HG03342 (cell line): ENCODE measurements at regions not wholly inside any gene's neighbourhood (a gene's known extent, or its start where the extent isn't known, plus 50 kb on each side); places are given as distances from the start of the nearest gene placed in this dataset.

Source experiments
- ATAC-seq: cut with Tn5 transposase; IDR thresholded peaks from one replicate; pipeline ENCODE4 v1.9.1; 2021; ENCODE audit warnings: mild to moderate bottlenecking, moderate library complexity; ENCODE audit not compliant: unreplicated experiment

DNA sequence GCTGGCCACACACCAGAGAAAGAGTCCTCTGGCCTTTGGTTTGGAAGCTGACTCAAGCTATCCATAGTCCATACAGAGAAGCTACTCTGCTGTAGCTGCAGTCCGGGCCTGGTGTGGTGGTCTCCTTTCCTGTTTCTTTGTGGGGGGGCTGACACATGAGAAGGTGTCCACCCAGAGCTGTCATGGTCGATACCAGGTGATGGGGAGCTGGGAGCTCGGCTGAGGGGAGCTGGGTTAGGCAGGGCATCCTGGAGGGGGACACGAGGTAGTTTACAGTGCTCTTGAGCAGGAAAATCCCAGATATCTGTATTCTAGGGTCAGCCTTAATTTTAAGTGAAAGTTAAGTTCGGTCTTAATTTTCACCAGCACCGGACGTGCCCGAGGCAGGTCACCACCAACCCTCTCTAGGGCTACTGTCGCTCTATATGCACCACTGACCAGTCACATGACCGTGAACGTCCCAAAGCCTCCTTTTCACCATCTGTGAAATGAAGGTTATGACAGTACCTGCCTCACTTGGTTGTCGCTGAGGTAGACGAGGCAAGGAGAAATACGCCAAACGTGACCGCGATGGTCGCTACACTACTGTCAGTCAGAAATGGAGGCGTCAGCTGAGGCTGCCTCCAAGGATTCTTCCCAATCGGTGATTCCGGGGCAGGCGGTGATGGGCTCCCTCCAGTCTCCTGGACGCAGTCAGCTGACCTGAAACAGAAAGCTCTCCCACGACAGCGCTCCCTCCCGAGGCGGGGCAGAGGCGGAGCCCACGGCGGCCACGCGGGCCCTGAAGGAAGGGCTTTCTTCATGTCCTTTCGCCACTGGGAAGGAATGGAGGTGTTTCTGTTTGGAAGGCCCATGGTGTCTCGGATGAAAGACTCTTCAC is 69.4 kb upstream of the SHH start:
- no peak for ATAC-seq

GRCh38 chr7:155880721-155881120 is 68.5 kb upstream of the SHH start:
- ATAC-seq = no peak

DNA sequence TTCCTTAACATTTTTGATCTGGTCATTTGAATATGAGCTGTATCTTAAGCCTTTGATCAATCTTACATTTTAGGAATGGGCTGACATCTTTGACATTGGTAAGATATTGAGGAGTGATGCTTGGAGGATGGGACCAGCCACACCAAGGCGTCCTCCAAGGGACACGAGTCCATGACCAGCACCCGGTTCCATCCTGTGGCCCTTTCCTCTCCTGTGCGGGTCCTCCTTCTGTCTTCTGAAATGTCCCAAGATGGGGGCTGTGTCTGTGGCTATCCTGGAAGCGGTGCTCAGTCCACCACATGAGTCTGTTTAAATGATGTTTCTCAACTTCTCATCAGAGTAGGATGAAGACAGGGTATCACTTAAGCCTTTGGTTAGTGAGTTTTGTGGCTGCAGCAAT is 67.3 kb upstream of the SHH start:
- no peak for ATAC-seq

GRCh38 chr7:155878674-155879073 is 66.4 kb upstream of the SHH start:
- no peak for ATAC-seq

GRCh38 chr7:155878250-155878649 is 66.0 kb upstream of the SHH start:
- ATAC-seq = no peak

GRCh38 chr7:155877167-155877566 is 64.9 kb upstream of the SHH start:
- ATAC-seq = no peak

GRCh38 chr7:155874411-155874810 is 62.1 kb upstream of the SHH start:
- no peak for ATAC-seq

DNA sequence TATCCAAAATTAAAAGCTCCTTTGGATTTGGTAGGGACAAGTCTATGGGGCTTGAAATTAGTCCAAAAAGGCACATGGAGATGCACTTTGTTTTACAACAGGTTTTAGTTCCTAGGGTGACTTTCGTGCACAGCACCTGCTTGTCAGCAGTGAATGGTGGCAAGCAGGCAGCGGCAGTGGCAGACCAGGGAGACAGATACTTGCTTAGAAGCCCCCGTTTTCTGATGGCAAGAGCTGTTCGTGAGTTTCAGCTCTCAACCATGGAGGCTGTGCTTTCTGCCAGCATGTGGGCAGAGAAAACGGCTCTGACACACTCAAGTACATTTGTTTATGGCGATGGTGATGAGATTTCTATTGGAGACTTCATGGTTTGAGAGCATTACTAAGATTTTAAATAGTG is 61.7 kb upstream of the SHH start:
- ATAC-seq = no peak

GRCh38 chr7:155872678-155873369 is 60.6 kb upstream of the SHH start:
- ATAC-seq = no peak

DNA sequence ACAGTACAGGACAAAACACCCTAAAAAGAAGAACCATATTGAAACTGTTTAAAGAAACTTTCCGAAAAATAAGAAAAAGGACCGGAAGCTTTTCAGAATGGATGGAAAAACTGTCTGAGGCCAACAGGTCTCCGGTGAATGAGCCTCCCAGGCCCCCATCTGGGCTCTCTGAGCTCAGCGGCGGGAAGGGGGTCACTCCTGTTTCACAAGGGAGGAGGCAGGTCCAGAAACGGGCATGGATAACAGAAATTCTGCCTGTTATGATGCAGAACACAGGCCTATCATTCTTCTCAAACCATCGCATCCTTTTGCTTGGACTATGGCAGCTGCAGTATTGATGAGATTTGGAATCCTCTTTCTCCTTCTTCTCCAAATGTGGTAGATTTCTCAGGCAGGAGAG is 58.9 kb upstream of the SHH start:
- no peak for ATAC-seq

GRCh38 chr7:155870334-155871180 is 58.3 kb upstream of the SHH start:
- no peak for ATAC-seq

GRCh38 chr7:155869784-155870076 is 57.5 kb upstream of the SHH start:
- ATAC-seq = no peak

DNA sequence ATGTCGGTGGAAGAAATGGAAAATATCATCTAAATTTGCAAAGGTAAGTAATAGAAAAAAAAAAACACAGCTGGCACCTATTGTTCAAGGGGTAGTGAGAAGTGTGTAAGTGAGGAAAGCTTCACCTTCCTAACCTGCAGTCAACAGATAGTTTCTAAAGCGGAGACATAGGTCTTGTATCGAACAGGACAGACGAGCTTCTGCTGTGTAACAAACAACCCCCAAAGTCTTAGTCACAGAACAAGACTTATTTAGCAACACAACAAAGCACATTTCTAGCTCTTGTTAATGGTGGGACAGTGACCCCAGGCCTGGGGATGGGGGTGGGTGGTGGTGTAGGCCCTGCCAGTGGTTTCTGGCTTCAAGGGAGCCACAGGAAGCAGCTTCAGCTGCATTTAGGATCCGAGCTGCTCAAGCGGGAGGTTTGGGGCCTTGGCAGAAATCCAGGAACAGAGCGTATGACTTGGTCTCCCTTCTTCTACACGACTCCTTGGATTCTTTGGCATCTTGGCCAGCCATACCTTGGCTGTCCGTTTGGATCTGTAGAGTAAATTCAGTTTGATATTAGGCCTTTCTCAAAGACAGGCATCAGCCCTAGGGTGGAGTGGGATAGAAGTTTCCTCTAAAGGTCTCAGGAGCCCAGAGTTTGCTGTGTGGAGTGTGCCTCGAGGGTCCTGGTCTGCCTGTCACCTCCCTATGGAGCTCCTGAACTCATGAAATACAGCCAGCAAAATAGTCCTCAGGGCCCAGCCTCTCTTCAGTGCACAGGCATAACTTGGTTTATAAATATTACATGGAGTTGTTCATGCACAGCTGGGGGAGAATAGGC is 56.9 kb upstream of the SHH start:
- ATAC-seq = no peak

DNA sequence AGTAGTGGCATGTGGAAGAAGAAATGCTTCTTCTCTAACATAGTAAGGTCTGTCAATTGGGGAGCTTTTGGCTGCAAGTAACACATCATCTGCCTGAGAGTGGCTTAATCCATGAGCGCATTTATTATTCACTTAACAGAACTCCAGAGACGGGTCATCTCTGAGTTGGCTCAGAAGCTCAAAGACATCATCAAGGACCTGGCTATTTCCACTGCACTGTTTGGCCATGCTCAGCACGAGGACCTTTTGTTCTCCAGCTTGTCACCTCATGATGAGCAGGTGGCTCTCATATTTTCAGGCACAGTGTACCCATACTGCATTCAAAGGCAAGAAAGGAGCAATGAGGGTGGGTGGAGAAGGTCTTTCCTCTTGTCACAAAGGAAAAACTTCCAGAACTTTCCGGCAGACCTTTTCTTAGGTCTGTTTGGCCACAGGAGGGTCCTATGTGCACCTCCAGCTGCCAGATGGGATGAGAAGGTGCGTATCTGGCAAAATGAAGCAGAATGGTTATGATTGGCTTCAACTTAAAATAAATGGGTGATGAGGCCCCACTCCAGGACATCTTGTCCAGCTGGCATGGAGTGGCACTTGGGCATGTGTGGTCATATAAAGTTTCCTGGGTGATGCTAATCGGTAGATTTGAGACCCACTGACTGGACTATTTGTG is 55.6 kb upstream of the SHH start:
- no peak for ATAC-seq

DNA sequence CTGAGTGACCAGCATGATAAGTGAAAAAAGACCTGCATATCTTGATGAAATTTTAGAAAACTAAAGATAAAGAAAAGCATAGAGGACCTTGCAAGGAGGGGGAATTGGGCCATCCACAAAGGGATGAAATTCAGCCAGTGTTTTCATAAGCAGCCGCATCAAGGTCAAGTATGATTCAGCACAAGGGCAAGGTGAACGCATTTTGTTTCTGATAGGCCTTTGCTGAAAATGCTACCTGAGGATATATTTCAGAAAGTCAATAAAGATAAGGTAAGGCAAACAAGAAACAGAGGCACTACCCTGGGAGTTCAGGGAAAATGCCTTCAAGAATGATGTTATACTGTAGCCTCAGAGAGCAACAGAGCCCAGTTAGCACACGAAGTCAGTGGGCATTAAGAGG is 55.0 kb upstream of the SHH start:
- no peak for ATAC-seq

- no peak for ATAC-seq
Measured at GRCh38 chr7:155865830-155866525, 53.7 kb upstream of the SHH start.

GRCh38 chr7:155864991-155865690 is 52.9 kb upstream of the SHH start:
- no peak for ATAC-seq

DNA sequence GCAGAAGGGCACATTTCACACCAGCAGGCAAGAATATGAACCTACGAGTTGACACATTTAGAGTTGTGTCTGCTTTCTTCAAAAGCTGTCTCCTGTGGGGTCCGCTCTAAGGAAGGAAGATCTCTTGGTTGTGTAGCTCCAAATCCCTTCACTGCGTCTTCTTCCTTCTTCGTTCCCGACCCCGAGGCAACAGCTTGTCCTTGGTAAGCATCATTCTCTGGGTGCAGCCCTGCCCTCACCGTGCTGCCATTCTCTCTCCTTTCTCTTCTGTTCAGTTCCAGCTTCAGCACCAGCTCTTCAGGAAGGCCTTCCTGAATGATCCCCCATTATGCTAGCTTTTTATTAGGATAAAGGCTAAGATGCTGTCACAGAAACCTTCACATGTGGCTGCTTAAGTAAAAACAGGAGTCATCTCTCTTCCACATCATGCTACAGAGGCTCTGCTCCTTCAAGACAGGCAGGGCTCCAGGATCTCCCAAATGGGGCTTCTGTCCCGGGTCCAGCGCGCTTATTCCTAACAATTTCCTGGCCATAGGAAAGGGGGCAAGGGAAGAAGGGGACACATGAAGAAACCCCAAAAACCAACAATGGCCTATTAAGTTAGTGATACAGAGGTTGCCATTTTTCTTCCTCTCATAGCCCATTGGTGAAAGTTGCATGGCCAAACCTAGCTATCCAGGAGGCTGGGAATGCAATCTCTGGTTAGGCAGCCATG is 52.2 kb upstream of the SHH start:
- ATAC-seq = no peak
